ENCODE measurements at regions not wholly inside any gene's neighbourhood (a gene's known extent, or its start where the extent isn't known, plus 50 kb on each side); places are given as distances from the start of the nearest gene placed in this dataset.

GRCh38 chr14:24712909-24713308, 78.9 kb upstream of the GZMB start:
- Histone ChIP-seq H3K27me3 (ENCODE audit: control insufficient read depth in 1 of 2, insufficient read depth in 2 of 2, low read length in 2 of 2) (no peaks in the 10 kb centered on the region), H3K4me3 (ENCODE audit: low read length) (no peak overlapping the region), H3K36me3 (ENCODE audit: insufficient read depth, low read length) (no peaks in the 10 kb centered on the region), H3K4me1 (ENCODE audit: insufficient read depth, low read length) (no peaks in the 10 kb centered on the region), H3K9me3 (ENCODE audit: control insufficient read depth in 1 of 2, insufficient read depth in 1 of 2, low read length in 2 of 2) (no peaks in the 10 kb centered on the region), H3K27ac (ENCODE audit: low read depth in 1 of 2, low read length in 2 of 2) (no peak overlapping the region)
- no peaks in the 10 kb centered on the region for H3K9me3 Mint-ChIP-seq
- ATAC-seq (ENCODE audit: poor library complexity) (no peak), DNase-seq (no peak)
- ChIA-PET CTCF (no interaction called here), POLR2A (no interaction called here)
- peaks cover 23% of the 10 kb centered on the region for H3K27me3 Mint-ChIP-seq
- intact Hi-C loops (cut with DNase I, micrococcal nuclease): loop anchor here (5.0 to 10.0 kb wide), 2 partner anchors 422 to 439 kb away; no protein-coding TSS in a partner anchor
- H3K27ac Mint-ChIP-seq: no peak overlapping the region
- H3K4me1 Mint-ChIP-seq (ENCODE audit: low read depth): no peaks in the 10 kb centered on the region
- H3K4me3 Mint-ChIP-seq: no peak overlapping the region
- no peak for TF ChIP-seq CTCF (IDR thresholded peaks at IDR 0.05)
- H3K36me3 Mint-ChIP-seq (ENCODE audit: low read depth): no peaks in the 10 kb centered on the region

GRCh38 chr14:24712374-24712773, 78.4 kb upstream of the GZMB start:
- intact Hi-C loops (cut with DNase I, micrococcal nuclease): loop anchor here (5.0 to 10.0 kb wide), 2 partner anchors 422 to 440 kb away; no protein-coding TSS in a partner anchor
- CTCF ChIA-PET: no interaction called here
- H3K27me3 ChIP-seq (ENCODE audit: control insufficient read depth in 1 of 2, insufficient read depth in 2 of 2, low read length in 2 of 2): no peaks in the 10 kb centered on the region

GRCh38 chr14:24710403-24711112, 76.6 kb upstream of the GZMB start:
- peak; percentile 43 for ATAC-seq (ENCODE audit: poor library complexity)
- no peak overlapping the region for H3K27ac ChIP-seq (ENCODE audit: low read depth in 1 of 2, low read length in 2 of 2)
- H3K9me3 ChIP-seq (ENCODE audit: control insufficient read depth in 1 of 2, insufficient read depth in 1 of 2, low read length in 2 of 2): no peaks in the 10 kb centered on the region
- H3K27me3 ChIP-seq (ENCODE audit: control insufficient read depth in 1 of 2, insufficient read depth in 2 of 2, low read length in 2 of 2): no peaks in the 10 kb centered on the region
- no peak overlapping the region for H3K4me3 ChIP-seq (ENCODE audit: low read length)
- intact Hi-C loops (cut with DNase I, micrococcal nuclease): loop anchor here (5.0 to 10.0 kb wide), 2 partner anchors 424 to 442 kb away; no protein-coding TSS in a partner anchor
- Mint-ChIP-seq H3K36me3 (ENCODE audit: low read depth) (no peaks in the 10 kb centered on the region), H3K4me3 (no peak overlapping the region), H3K27ac (no peak overlapping the region), H3K9me3 (no peaks in the 10 kb centered on the region), H3K4me1 (ENCODE audit: low read depth) (no peaks in the 10 kb centered on the region), H3K27me3 (peaks cover 14% of the 10 kb centered on the region)
- ChIA-PET CTCF (interaction anchor here (0.6 to 1.6 kb wide), 17 partner anchors 9 to 425 kb away, joined by 3 to 10 read pairs (median 4); no protein-coding TSS in a partner anchor), POLR2A (no interaction called here)
- DNase-seq: peak in 13 of 14 experiments; percentile 26 to 73 (median 37)
- H3K4me1 ChIP-seq (ENCODE audit: insufficient read depth, low read length): no peaks in the 10 kb centered on the region
- peak; percentile 90 for TF ChIP-seq CTCF (IDR thresholded peaks at IDR 0.05)
- no peaks in the 10 kb centered on the region for H3K36me3 ChIP-seq (ENCODE audit: insufficient read depth, low read length)

More at GRCh38 chr14:24712374-24712773, 78.4 kb upstream of the GZMB start:
- POLR2A ChIA-PET: no interaction called here
- H3K4me3 ChIP-seq (ENCODE audit: low read length): no peak overlapping the region
- DNase-seq (no peak), ATAC-seq (ENCODE audit: poor library complexity) (no peak)
- Mint-ChIP-seq H3K27me3 (peaks cover 23% of the 10 kb centered on the region), H3K27ac (no peak overlapping the region), H3K36me3 (ENCODE audit: low read depth) (no peaks in the 10 kb centered on the region), H3K9me3 (no peaks in the 10 kb centered on the region), H3K4me3 (no peak overlapping the region), H3K4me1 (ENCODE audit: low read depth) (no peaks in the 10 kb centered on the region)
- H3K4me1 ChIP-seq (ENCODE audit: insufficient read depth, low read length): no peaks in the 10 kb centered on the region
- H3K27ac ChIP-seq (ENCODE audit: low read depth in 1 of 2, low read length in 2 of 2): no peak overlapping the region
- no peak for TF ChIP-seq CTCF (IDR thresholded peaks at IDR 0.05)
- H3K36me3 ChIP-seq (ENCODE audit: insufficient read depth, low read length): no peaks in the 10 kb centered on the region
- H3K9me3 ChIP-seq (ENCODE audit: control insufficient read depth in 1 of 2, insufficient read depth in 1 of 2, low read length in 2 of 2): no peaks in the 10 kb centered on the region

All from CD4-positive, alpha-beta T cell (primary cell).